Astrocyte of the spinal cord (primary cell): ENCODE measurements at regions not wholly inside any gene's neighbourhood (a gene's known extent, or its start where the extent isn't known, plus 50 kb on each side); places are given as distances from the start of the nearest gene placed in this dataset.

ENCODE experiments used
- DNase-seq: peaks from one replicate; pipeline ENCODE4 v3.0.0; 2011; ENCODE audit warnings: low read depth, low spot score
- H3K4me3 ChIP-seq: 2 replicates; pipeline ENCODE4 v1.5.1; 2011; ENCODE audit warnings: low read depth, mild to moderate bottlenecking, low read length, moderate library complexity
- in situ Hi-C: cut with HindIII; loops from 2 replicates; pipeline ENCODE4 v1.10.0; 2017; ENCODE audit warnings: low sequenced_read_pairs
- TF ChIP-seq, protein P1 (sequence below): IDR thresholded peaks from 2 replicates; pipeline ENCODE4 v1.5.1; 2012; ENCODE audit warnings: low read depth, mild to moderate bottlenecking, low read length, inconsistent platforms

DNA sequence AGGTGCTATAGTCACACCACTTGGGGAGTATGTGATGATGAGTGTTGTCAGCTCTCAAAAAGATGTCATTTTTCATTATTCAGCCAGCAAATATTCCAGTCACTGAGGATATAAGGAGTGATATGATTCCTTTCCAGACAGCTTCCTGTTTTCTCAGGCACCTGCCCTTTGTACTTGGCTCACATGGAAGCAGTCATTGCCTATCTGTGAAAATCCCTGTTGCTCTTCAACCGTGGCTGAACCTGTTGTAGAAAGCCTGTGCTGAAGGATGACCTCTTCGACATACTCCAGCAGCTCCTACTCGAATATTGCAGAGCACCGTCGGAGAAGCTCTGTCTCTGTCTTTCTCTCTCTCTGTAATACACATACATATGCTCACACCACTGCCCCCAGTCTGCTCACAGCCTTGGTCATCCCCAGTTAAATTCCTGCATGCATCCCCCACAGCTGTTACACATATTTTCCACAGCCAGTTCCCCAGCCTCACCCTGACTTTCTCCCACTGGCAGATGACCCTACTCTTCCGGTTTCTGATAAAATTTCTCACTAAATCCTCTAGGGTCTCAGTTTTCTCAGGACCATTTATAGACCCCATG, 204.2 kb upstream of the ARGLU1 start:
- TF ChIP-seq, protein P1, sequence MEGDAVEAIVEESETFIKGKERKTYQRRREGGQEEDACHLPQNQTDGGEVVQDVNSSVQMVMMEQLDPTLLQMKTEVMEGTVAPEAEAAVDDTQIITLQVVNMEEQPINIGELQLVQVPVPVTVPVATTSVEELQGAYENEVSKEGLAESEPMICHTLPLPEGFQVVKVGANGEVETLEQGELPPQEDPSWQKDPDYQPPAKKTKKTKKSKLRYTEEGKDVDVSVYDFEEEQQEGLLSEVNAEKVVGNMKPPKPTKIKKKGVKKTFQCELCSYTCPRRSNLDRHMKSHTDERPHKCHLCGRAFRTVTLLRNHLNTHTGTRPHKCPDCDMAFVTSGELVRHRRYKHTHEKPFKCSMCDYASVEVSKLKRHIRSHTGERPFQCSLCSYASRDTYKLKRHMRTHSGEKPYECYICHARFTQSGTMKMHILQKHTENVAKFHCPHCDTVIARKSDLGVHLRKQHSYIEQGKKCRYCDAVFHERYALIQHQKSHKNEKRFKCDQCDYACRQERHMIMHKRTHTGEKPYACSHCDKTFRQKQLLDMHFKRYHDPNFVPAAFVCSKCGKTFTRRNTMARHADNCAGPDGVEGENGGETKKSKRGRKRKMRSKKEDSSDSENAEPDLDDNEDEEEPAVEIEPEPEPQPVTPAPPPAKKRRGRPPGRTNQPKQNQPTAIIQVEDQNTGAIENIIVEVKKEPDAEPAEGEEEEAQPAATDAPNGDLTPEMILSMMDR, result no peak
- DNase-seq, result no peak
- no peak overlapping the region for H3K4me3 ChIP-seq
- in situ Hi-C loops, result no loop called here

DNA sequence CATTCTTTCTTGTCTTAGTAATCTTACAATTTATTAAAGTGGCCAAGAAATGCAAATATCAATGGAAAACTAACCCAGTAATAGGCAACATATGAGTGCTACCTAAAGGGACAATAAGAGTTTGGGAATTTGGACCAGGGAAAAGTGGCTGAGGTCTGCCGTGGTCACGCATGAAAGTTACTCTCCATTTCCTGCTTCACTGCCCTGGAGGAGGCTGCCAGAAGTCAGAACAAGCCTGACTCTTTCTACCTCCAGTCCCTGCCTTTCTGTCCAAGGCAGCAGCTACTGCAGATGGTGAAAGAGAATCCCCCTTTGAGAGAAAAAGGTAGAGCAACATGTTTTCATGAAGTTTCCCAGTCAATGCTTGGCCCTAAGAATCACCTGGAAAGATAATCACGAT, 201.1 kb upstream of the ARGLU1 start:
- H3K4me3 ChIP-seq, result no peak overlapping the region
- DNase-seq, result no peak
- in situ Hi-C loops, result no loop called here
- TF ChIP-seq, protein P1, result no peak

DNA sequence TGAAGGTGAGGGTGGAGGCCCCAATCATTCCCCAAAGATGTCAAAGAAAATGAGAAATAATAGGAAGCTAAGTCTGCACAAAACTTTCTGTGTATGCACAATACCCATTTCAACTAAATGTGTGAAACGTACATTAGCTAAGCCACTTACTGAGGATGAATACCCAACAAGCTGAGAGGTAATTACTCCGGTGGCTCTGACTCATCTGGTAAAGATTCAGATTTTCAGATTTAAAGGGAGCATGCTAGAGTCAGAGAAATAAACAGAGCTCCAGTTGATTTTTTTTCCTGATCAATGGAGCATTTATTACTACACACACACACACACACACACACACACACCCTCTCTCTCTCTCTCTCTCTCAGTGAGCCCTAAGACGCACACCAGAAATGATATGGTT, 194.8 kb upstream of the ARGLU1 start:
- in situ Hi-C loops, result no loop called here
- TF ChIP-seq, protein P1, result no peak
- H3K4me3 ChIP-seq, result no peak overlapping the region
- DNase-seq, result no peak

DNA sequence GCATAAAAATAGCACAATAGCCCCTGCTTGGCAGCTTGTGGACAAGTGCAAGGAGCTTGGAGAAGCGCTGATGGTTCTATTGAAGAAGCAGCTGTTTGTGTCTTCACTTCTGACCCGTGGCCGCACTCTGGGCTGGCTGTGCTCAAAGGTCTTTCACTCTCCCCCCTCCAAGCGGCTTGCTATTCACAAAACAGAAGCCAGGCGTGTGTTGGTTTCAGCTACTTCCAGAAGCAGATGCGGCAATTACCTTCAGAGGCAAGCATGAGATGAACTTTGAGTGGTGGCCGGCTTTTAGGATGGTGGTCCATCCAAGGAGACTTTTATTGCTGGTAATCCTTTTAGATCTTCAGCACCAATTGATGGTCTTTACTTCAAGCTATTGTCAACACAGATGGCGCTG, 188.5 kb upstream of the ARGLU1 start:
- TF ChIP-seq, protein P1, result no peak
- in situ Hi-C loops, result no loop called here
- no peak for DNase-seq
- H3K4me3 ChIP-seq, result no peak overlapping the region

DNA sequence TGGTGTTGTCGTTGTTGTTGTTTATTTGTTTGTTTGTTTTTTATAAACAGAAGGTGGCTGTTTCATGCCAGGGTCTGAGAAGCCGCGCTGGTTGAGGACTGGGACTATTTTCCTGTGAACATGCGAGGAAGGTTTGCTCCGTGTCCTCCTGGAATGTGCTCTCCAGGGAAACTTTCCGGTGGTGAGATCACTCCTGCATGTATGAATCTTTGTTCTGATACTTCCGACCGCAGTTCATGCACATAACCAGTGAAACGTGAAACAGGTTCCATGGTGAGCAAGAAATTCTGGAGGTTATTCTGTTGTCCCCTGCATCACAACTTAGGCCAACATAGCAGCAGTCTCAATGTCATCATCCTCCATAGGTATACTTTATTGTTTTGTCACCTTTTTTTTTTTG, 187.6 kb upstream of the ARGLU1 start:
- no peak for DNase-seq
- TF ChIP-seq, protein P1, result no peak
- in situ Hi-C loops, result no loop called here

DNA sequence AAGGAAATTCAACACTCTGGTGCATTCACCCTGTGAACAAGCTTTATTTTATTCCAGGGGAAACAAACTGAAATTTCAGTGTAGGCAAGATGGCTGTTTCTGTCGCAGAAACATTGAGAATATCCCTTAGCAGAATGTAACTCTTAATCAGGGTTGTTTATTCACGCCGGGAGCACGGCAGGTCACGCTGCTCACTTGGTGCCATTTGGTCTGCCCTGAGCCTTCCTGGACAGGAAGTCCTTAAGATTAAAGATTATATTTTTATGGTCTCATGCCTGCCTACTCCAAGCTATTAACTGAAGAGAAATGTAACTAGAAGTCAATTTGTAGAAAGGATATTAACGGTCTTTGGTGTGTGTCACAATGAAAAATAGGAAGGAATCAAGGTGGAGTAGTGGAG, 185.3 kb upstream of the ARGLU1 start:
- no peak overlapping the region for H3K4me3 ChIP-seq
- TF ChIP-seq, protein P1, result no peak
- no peak for DNase-seq
- in situ Hi-C loops, result no loop called here

More for the DNA sequence above, 187.6 kb upstream of the ARGLU1 start:
- no peak overlapping the region for H3K4me3 ChIP-seq
